Endothelial cell of umbilical vein (primary cell): ENCODE measurements at regions not wholly inside any gene's neighbourhood (a gene's known extent, or its start where the extent isn't known, plus 50 kb on each side); places are given as distances from the start of the nearest gene placed in this dataset.

Experiments used
- BruUV-seq: library from RNA; stranded (reverse); fragments of 400-500 nt; replicated peaks from 2 replicates; lab custom pipeline; 2021; lab: Mats Ljungman, UMichigan
- CTCF ChIA-PET: fragments of 300-600, 350-600 bp; sonication (Branson Sonifier 250); formaldehyde crosslinking; loops from one replicate; lab custom pipeline; 2021; ENCODE audit warnings: antibody characterized with exemption, inconsistent platforms; lab: Charles Lee
- POLR2A ChIA-PET: fragments of 300-600, 350-600 bp; sonication (Branson Sonifier 250); formaldehyde crosslinking; loops from one replicate; lab custom pipeline; 2021; ENCODE audit warnings: antibody characterized with exemption, inconsistent platforms; lab: Charles Lee
- DNase-seq: peaks from one replicate; pipeline ENCODE4 v3.0.0-alpha.2; 2011; ENCODE audit warnings: low read depth, low spot score
- FAIRE-seq: peaks from 2 replicates; lab custom pipeline; 2011; peaks lifted over from hg19 to GRCh38; lab: Jason Lieb, UNC
- H2AFZ ChIP-seq: 2 replicates; pipeline ENCODE4 v1.6.0; 2012; ENCODE audit warnings: low read depth, low read length, control low read depth, inconsistent platforms
- H3K27ac ChIP-seq: 2 replicates; pipeline ENCODE4 v1.5.1; 2011; ENCODE audit warnings: low read depth, mild to moderate bottlenecking, control low read depth, low read length, moderate library complexity; ENCODE audit not compliant: insufficient read depth
- H3K27me3 ChIP-seq, 2 experiments: 2 replicates each; pipeline versions ENCODE4 v1.6.0 to v1.6.1; 2011; ENCODE audit warnings: low read length in 2 of 2, mixed read lengths in 1 of 2; ENCODE audit not compliant: control insufficient read depth in 2 of 2, insufficient read depth in 2 of 2
- H3K36me3 ChIP-seq, 2 experiments: 2 replicates in 1 of 2; 3 replicates in 1 of 2; pipeline ENCODE4 v1.5.1; 2011; ENCODE audit warnings: low read length in 2 of 2, mild to moderate bottlenecking in 1 of 2, moderate library complexity in 1 of 2; ENCODE audit not compliant: control insufficient read depth in 2 of 2, insufficient read depth in 2 of 2; ENCODE audit errors: extremely low read depth in 1 of 2
- H3K4me1 ChIP-seq: 3 replicates; pipeline ENCODE4 v1.5.1; 2011; ENCODE audit warnings: mild to moderate bottlenecking, low read length; ENCODE audit not compliant: control insufficient read depth, insufficient read depth; ENCODE audit errors: extremely low read depth
- H3K4me2 ChIP-seq: 2 replicates; pipeline ENCODE4 v1.6.1; 2011; ENCODE audit warnings: low read length, control low read depth, mixed read lengths; ENCODE audit not compliant: insufficient read depth
- H3K4me3 ChIP-seq, 3 experiments: fragments of 200-600 bp in 1 of 3; sonication (generic), shearing (Covaris generic) in 1 of 3; replicated peaks in 1 of 3; 2 replicates each; pipeline ENCODE4 v1.5.1; 2011 to 2016; ENCODE audit warnings: control low read depth in 3 of 3, low read length in 3 of 3, mild to moderate bottlenecking in 2 of 3, inconsistent platforms in 1 of 3, low read depth in 1 of 3, moderate library complexity in 1 of 3; ENCODE audit not compliant: insufficient read depth in 1 of 3
- H3K79me2 ChIP-seq: 2 replicates; pipeline ENCODE4 v1.6.0; 2012; ENCODE audit warnings: low read length, inconsistent platforms; ENCODE audit not compliant: control insufficient read depth, insufficient read depth
- H3K9ac ChIP-seq: replicated peaks from 2 replicates; pipeline ENCODE3; 2011; ENCODE audit warnings: low read length, control low read depth; ENCODE audit not compliant: insufficient read depth; ENCODE audit errors: extremely low read depth
- H3K9me1 ChIP-seq: replicated peaks from 3 replicates; pipeline ENCODE4 v1.6.0; 2011; ENCODE audit warnings: mild to moderate bottlenecking, low read length; ENCODE audit not compliant: control insufficient read depth, insufficient read depth; ENCODE audit errors: extremely low read depth
- H3K9me3 ChIP-seq: replicated peaks from 2 replicates; pipeline ENCODE4 v1.5.1; 2012; ENCODE audit warnings: low read length, inconsistent platforms; ENCODE audit not compliant: control insufficient read depth, insufficient read depth
- H4K20me1 ChIP-seq: replicated peaks from 2 replicates; pipeline ENCODE3; 2011; ENCODE audit warnings: mild to moderate bottlenecking, low read length; ENCODE audit not compliant: control insufficient read depth, insufficient read depth; ENCODE audit errors: extremely low read depth
- EZH2 ChIP-seq: IDR thresholded peaks from 2 replicates; pipeline ENCODE4 v1.6.1; 2012; ENCODE audit warnings: borderline replicate concordance, low read depth, mild to moderate bottlenecking, moderate library complexity, low read length, inconsistent platforms; ENCODE audit not compliant: severe bottlenecking
- FOS ChIP-seq: IDR thresholded peaks from 2 replicates; pipeline ENCODE4 v1.6.1; 2011; ENCODE audit warnings: mild to moderate bottlenecking, low read length, moderate library complexity, borderline replicate concordance; ENCODE audit not compliant: insufficient read depth
- GATA2 ChIP-seq: IDR thresholded peaks from 2 replicates; pipeline ENCODE4 v1.7.0; 2011; ENCODE audit warnings: low read depth, mild to moderate bottlenecking, moderate library complexity, mixed read lengths, low read length; ENCODE audit not compliant: insufficient read length, insufficient read depth
- JUN ChIP-seq: IDR thresholded peaks from 2 replicates; pipeline ENCODE4 v1.6.1; 2011; ENCODE audit warnings: borderline replicate concordance, low read depth; ENCODE audit not compliant: insufficient read length, insufficient read depth
- MYC ChIP-seq: IDR thresholded peaks from one replicate; pipeline ENCODE4 v1.6.1; 2011; ENCODE audit warnings: mild to moderate bottlenecking, low read depth, low read length
- POLR2A ChIP-seq: IDR thresholded peaks from 2 replicates; pipeline ENCODE4 v1.6.1; 2012; ENCODE audit warnings: low read depth, mild to moderate bottlenecking, control low read depth, low read length
- POLR2AphosphoS5 ChIP-seq: IDR thresholded peaks from 2 replicates; pipeline ENCODE4 v1.6.1; 2012; ENCODE audit warnings: low read depth, mild to moderate bottlenecking, control low read depth, low read length, moderate library complexity; ENCODE audit not compliant: insufficient read depth
- dilution Hi-C: fragments of 300-500 bp; cut with MboI; formaldehyde crosslinking; loops from one replicate; pipeline ENCODE4 v1.15.0; 2019; ENCODE audit warnings: low sequenced_read_pairs; ENCODE audit not compliant: extremely low pct_ligation_motif_present
- intact Hi-C: fragments of 100-400 bp; cut with micrococcal nuclease; formaldehyde crosslinking; loops from one replicate; pipeline ENCODE4 v1.10.0; 2022
- TF ChIP-seq, protein P1 (sequence below): IDR thresholded peaks from 2 replicates; pipeline ENCODE4 v1.6.1; 2011; ENCODE audit not compliant: insufficient read depth, insufficient read length
- TF ChIP-seq, protein P2 (sequence below), 2 donors: IDR thresholded peaks; 1 replicate in 1 of 2; 2 replicates in 1 of 2; pipeline ENCODE4 v1.5.1; 2011; ENCODE audit warnings: low read length in 2 of 2, mild to moderate bottlenecking in 2 of 2, moderate library complexity in 2 of 2, control low read depth in 1 of 2, inconsistent platforms in 1 of 2, low read depth in 1 of 2; ENCODE audit not compliant: insufficient read depth in 1 of 2; ENCODE audit errors: extremely low read depth in 1 of 2

GRCh38 chr4:155426953-155427352 is 50.2 kb upstream of the MAP9 start:
- Histone ChIP-seq H3K9ac (no peak overlapping the region), H3K4me2 (no peak overlapping the region), H3K4me1 (no peaks in the 10 kb centered on the region), H4K20me1 (no peaks in the 10 kb centered on the region), H3K9me3 (no peaks in the 10 kb centered on the region), H3K36me3 (no peaks in the 10 kb centered on the region), H3K27ac (no peak overlapping the region), H3K4me3 (no peak overlapping the region), H3K9me1 (no peaks in the 10 kb centered on the region), H2AFZ (no peak overlapping the region), H3K79me2 (no peaks in the 10 kb centered on the region), H3K27me3 (no peaks in the 10 kb centered on the region)
- TF ChIP-seq GATA2 (no peak), POLR2A (no peak), FOS (no peak), POLR2AphosphoS5 (no peak), EZH2 (no peak), JUN (no peak), MYC (no peak)
- TF ChIP-seq, protein P1, sequence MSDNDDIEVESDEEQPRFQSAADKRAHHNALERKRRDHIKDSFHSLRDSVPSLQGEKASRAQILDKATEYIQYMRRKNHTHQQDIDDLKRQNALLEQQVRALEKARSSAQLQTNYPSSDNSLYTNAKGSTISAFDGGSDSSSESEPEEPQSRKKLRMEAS, result no peak
- TF ChIP-seq, protein P2, sequence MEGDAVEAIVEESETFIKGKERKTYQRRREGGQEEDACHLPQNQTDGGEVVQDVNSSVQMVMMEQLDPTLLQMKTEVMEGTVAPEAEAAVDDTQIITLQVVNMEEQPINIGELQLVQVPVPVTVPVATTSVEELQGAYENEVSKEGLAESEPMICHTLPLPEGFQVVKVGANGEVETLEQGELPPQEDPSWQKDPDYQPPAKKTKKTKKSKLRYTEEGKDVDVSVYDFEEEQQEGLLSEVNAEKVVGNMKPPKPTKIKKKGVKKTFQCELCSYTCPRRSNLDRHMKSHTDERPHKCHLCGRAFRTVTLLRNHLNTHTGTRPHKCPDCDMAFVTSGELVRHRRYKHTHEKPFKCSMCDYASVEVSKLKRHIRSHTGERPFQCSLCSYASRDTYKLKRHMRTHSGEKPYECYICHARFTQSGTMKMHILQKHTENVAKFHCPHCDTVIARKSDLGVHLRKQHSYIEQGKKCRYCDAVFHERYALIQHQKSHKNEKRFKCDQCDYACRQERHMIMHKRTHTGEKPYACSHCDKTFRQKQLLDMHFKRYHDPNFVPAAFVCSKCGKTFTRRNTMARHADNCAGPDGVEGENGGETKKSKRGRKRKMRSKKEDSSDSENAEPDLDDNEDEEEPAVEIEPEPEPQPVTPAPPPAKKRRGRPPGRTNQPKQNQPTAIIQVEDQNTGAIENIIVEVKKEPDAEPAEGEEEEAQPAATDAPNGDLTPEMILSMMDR (IDR thresholded peaks at IDR 0.05; ENCODE audit: extremely low read depth in 1 of 2, insufficient read depth in 1 of 2, low read depth in 1 of 2, low read length in 2 of 2), result no peak
- POLR2A ChIA-PET, result no interaction called here
- intact Hi-C loops, result no loop called here
- DNase-seq (no peak), FAIRE-seq (no peak)
- dilution Hi-C loops, result no loop called here
- CTCF ChIA-PET, result interaction anchor here (0.7 to 2.0 kb wide), 2 partner anchors 360 to 367 kb away, joined by 3 to 6 read pairs; no protein-coding TSS in a partner anchor
- no TSS peak for BruUV-seq
